ENCODE measurements at regions not wholly inside any gene's neighbourhood (a gene's known extent, or its start where the extent isn't known, plus 50 kb on each side); places are given as distances from the start of the nearest gene placed in this dataset.

DNA sequence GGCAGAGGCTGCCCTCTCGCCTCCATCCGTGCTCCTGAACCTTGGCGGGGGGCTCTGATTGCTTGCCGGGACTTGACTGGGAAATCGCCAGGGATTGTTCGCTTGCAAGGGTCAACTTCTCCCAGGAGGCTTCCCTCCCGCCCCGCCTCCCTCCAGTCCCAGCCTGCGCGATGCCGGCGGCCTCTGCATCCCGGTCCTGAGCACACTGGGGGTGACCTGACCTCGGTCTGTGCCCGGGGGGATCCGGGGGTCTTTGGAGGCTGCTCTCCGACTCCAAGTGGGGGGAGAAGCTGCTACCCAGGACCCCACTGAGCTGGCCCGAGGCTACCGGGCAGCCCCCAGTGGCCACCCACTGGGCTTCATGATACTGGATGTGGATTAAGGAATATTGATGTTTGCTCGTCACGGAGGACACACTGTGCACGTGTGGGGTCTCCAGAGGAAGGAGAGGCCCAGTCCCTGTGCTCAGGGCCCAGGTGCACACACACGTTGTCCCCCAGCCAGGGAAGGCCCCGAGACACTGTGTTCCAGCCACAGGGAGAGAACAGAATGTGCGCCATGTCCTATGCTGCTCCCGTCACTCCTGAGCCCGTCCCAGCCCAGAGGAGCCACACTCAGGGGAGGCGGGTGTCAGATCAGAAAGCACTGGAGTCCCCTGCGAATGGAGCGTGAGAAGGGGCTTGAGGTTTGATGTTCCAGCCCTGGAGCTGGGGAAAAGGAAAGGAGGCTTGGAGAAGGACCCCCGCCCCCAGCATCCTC lies 55.9 kb upstream of the NKX1-1 start:
- DNase-seq = no peak

- DNase-seq = no peak
These were observed 55.0 kb upstream of the NKX1-1 start for GRCh38 chr4:1460967-1461868.

- DNase-seq = no peak
These were observed 53.7 kb upstream of the NKX1-1 start for GRCh38 chr4:1459722-1460511.

GRCh38 chr4:1459081-1459721 lies 53.0 kb upstream of the NKX1-1 start:
- DNase-seq = no peak

DNA sequence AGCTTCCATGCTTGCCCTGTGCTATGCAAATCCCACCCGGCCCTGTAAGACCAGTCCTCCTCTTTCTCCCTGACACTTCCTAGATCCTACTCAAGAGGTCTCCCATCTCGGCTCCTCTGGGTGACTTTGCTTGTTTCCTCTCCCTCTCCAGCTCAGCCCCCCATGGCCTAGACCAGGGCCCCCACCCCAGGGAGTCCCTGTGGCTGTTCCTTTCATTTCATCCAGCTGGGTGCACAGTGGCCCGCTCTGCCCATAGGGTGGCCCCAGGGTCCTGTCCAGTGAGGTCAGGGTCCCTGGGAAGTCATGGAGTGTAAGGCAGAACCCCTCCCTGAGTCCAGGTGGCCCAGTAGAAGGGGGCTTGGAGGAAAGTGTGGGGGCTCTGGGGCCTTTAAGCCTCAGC lies 52.3 kb upstream of the NKX1-1 start:
- DNase-seq = no peak

Measured in T-helper 1 cell (primary cell).